ENCODE measurements at regions not wholly inside any gene's neighbourhood (a gene's known extent, or its start where the extent isn't known, plus 50 kb on each side); places are given as distances from the start of the nearest gene placed in this dataset.

DNA sequence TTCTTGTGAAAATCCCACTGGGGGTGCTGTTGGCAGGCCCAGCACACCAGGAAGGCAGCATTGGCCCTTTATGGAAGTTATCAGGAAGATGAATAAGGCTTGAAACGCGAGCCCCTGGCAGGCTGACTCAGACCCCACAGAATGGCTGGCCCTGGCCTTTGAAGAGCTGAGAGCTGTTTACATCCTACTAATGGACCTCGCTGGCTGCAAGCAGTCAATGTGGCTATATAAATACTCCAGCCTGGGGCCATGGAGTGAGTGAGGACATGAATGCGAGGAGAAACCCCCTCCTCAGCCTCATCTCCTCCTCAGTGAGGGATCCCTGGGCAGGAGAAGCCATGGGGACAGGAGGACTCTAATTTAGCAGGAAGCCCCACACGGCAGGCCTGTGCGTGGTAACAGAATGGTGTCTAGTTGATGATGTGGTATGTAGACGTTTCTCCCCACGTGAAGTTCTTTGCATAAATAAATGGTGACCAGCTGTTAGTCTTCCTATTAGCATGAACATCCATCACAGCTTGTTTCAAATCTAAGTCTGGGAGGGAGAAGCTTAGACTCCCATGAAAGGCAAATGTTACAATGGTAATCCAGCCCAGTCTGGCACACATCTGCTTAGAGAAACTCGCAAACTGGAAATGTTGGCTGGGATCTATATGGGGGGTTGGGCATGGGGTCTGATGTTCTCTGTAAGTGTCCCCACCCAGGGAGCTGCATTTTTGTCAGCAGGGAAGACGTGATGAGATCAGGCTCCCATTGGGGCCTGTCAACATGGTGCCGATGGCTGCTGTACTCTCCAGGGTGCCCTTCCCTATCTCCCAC lies 175.1 kb upstream of the PITX1 start:
- POLR2A ChIA-PET: no interaction called here
- CTCF ChIA-PET: interaction anchor here (0.8 kb wide), 1 partner anchor 19 kb away, joined by 3 read pairs; no protein-coding TSS in a partner anchor

DNA sequence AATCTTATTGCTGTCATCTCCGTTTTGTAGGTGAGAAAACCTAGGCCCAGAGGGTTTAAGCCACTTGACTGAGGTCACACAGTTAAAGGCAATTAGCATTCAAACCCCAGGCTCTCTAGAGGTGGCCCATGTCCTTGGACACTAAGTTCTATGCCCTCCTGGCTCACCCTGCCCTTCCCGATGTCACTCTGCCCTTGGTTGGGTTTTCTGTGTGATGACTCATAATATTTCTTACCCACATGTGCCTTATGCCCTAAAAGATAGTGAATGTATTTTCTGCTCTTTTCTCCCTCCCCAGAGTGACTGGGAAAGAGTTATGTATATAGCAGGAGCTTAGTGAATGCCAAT lies 174.5 kb upstream of the PITX1 start:
- CTCF ChIA-PET: no interaction called here
- POLR2A ChIA-PET: no interaction called here

- ChIA-PET POLR2A (no interaction called here), CTCF (no interaction called here)
Observed at GRCh38 chr5:135207866-135208265, 173.8 kb upstream of the PITX1 start.

DNA sequence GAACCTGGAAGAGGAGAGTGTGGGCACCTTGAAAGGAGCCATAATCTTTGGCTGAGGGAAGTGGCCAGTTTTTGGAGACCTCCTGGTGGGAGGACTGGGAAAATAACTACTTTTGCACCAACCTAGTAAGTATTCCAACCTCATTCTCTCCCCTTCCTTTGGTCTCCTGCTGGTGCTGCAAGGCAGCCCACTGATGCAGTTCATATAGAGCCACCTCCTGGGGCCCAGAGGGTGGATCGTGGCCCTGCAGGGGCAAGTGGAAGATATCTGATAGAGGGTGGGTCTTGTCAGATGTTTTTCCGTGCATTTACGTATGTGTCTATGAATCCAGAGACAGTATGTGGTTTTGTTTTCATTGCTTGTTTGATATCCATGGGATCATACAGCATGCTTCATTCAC lies 172.8 kb upstream of the PITX1 start:
- ChIA-PET CTCF (no interaction called here), POLR2A (no interaction called here)

DNA sequence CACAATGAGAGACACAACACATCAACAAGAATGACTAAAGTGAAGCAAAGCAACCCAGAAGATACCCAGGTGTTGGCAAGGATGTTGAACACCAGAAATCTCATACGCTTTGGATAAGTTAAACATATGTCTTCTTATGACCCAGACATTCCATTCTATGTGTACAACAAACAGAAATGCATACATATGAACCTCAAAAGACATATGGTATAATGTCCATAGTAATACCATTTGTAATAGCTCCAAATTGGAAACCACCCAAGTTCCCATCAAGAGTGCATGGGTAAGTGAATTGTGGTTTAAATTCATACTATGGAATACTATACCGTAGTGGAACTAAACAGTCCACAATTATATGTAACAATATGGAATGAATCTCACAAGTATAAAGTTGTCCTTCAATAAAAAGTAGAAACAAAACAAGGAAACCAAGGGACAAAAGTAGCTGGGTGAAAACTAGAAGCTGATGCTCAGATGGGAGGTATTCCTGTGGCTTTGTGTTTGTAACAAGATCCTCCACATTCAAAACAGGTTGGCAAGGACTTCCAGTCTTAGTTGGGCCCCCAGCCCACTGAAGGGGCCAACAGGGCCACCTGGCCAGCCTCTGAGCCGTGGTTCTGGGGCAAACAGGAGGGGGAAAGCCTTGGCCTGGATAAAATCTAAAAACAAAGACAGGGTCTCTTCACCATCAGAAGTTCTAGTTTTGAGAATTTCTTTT lies 171.8 kb upstream of the PITX1 start:
- POLR2A ChIA-PET: no interaction called here
- CTCF ChIA-PET: no interaction called here

GRCh38 chr5:135204151-135204600 lies 170.1 kb upstream of the PITX1 start:
- CTCF ChIA-PET: interaction anchor here (1.3 kb wide), 1 partner anchor 12 kb away, joined by 3 read pairs; no protein-coding TSS in a partner anchor
- POLR2A ChIA-PET: no interaction called here

DNA sequence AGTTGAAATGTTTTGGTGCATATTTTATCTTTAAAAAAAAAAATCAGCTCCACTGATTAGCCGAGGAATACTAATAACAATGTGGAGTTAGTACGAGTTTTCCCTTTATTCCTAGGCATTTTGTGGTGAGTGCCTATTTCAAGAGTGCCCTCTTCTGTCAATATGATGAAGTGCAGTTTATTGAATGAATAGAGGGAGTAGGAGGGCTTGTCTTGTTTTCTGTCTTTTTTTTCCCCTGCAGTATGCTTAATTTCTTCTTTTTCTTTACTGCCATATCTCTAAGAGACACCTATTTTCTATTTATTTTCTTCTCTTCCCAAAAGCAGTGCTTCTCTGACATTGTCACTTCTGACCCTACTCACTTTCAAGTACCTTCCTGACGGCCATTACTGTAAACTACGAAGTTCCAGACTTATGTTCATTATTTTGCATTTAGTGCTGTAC lies 169.6 kb upstream of the PITX1 start:
- POLR2A ChIA-PET: no interaction called here
- CTCF ChIA-PET: interaction anchor here (1.3 kb wide), 1 partner anchor 11 kb away, joined by 3 read pairs; no protein-coding TSS in a partner anchor

DNA sequence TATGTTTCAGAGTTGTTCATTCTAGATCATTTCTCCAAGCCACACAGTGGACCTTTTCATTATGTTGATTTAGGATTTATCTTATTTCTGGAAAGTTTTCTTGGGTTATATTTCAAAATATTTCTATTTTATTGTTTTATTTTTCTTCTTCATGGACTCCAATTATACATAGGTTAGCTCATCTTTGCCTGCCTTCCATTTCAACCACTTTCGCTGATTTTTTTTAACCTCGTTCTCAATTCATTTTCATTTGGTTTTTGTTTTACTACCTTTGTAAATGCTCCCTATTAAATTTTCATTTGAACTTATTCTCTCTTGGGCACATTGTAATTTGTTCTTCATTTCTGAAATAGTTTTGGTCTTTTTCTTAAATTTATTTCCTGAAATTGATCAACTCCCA lies 169.0 kb upstream of the PITX1 start:
- ChIA-PET POLR2A (no interaction called here), CTCF (interaction anchor here (1.6 kb wide), 1 partner anchor 11 kb away, joined by 8 read pairs; no protein-coding TSS in a partner anchor)

- CTCF ChIA-PET: no interaction called here
Observed at GRCh38 chr5:135199919-135200318, 165.9 kb upstream of the PITX1 start.

GRCh38 chr5:135196483-135196882 lies 162.5 kb upstream of the PITX1 start:
- ChIA-PET POLR2A (no interaction called here), CTCF (no interaction called here)

More at GRCh38 chr5:135199919-135200318, 165.9 kb upstream of the PITX1 start:
- POLR2A ChIA-PET: no interaction called here

GRCh38 chr5:135195270-135195608 lies 161.2 kb upstream of the PITX1 start:
- ChIA-PET POLR2A (no interaction called here), CTCF (no interaction called here)

DNA sequence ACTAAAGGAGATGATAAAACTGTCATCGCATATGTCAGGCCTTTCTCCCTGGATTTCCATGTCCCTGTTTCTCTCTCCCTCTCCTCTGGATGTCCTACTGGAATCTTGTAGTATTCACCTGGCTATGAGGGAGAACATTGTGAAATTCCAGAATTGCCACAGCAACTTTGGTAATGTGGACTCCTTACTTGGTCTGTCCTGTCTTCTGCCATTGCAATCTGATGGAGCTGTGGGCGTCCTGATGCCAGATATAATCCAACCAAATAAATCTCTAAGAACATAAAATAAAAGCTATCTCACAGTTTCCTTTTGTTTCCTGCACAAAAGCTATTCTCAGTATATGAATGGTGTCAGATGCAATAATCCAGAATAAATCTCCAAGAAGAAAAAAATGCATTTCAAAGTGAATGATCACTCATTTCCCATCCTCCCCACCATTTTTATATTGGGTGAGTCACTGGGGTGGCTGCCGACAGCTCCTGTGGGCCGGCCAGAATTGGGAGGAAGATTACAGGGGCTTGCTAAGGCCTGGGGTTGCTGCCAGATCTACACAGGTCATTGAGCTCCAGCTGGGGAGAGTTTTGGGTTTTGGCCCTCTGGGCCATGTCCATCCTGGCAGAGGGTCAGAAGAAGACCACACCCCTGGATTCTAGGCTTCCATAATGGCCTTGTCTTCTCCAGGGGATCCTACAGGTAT lies 160.7 kb upstream of the PITX1 start:
- ChIA-PET POLR2A (no interaction called here), CTCF (no interaction called here)

DNA sequence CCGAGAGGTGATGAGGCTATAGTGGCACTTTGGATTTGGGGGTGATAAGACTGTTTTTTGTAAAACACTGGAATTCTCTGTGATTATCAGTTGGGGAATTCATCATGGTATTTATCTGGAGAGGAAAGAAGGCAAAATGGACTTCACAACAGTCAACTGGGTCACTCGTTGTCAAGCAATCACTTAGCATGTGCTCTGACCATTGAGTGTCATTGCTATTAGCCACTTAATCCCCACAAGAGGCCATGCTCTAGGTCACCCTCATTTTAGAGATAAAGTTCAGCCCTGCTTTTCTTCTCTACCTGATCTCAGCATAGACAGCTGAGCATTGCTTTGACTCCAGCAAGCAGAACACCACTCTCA lies 160.1 kb upstream of the PITX1 start:
- ChIA-PET CTCF (no interaction called here), POLR2A (no interaction called here)

DNA sequence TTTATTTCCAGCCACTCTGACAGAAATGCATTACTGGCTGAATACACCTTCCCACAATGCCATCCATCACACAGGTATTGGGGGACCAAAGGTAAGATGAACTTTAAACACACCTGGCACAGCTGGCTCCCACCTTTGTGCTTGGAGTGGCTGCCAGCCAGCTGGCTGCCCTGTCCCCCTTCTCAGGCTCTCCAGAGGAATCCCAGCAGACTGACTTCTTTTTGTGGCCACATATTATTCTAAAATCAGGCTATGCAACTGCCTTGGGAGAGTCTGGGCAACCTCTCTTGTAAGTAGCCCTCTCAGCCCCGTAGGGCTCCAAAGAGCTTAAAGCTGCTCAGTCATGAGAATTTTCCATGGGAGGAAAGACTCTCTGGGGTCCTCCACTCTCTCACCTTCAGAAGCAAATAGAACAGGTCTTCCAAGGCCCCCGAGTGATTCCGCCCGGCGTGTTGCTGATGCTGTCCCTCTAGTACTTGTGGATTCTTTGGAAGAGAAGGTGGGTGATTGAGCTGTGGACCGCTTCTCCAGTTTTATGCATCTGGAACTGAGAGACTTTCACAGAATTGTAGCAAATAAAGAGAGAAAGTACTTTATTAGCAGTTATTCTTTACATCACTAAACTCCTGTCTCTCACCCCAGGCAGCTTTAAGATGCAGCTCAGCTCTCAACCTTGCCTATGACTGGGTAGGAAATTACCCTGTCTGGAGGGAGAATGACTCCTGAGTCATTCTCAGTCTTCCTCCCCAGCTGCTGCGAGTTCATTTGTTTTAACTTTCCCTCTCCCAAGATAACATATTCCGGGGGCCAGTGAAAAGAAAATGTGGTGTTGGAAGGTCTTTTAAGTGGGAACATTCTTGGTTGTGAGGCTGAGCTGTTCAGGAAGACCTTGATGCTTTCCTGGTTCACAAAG lies 159.4 kb upstream of the PITX1 start:
- CTCF ChIA-PET: no interaction called here
- POLR2A ChIA-PET: no interaction called here

DNA sequence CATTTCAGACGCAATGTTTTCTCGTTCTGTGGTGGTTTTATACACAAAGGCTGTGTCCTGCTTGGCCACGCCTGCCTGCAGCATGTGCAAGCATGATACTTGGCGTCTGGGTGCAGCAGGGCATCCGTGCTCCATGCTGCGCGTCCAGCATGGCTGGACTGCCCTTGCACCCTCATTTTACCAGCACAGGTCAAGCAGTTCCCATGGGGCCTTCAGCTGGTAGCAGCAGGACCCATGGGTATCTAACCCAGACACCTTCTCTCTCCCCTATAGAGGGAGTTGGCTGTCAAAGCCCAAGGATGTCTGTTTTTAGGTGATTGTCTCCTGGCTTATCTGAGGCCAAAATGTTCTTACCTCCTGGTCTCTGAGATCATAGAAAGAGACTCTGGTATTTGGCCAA lies 158.3 kb upstream of the PITX1 start:
- ChIA-PET POLR2A (no interaction called here), CTCF (interaction anchor here (0.7 to 2.2 kb wide), 2 partner anchors 10 to 12 kb away, joined by 3 to 8 read pairs; no protein-coding TSS in a partner anchor)

- ChIA-PET CTCF (interaction anchor here (0.7 to 2.2 kb wide), 3 partner anchors 10 to 319 kb away, joined by 3 to 8 read pairs (median 5); no protein-coding TSS in a partner anchor), POLR2A (no interaction called here)
Observed at GRCh38 chr5:135191084-135191826, 157.2 kb upstream of the PITX1 start.

GRCh38 chr5:135190416-135191083 lies 156.5 kb upstream of the PITX1 start:
- POLR2A ChIA-PET: no interaction called here
- CTCF ChIA-PET: interaction anchor here (1.1 to 2.2 kb wide), 3 partner anchors 9 to 19 kb away, joined by 3 to 8 read pairs (median 5); no protein-coding TSS in a partner anchor

DNA sequence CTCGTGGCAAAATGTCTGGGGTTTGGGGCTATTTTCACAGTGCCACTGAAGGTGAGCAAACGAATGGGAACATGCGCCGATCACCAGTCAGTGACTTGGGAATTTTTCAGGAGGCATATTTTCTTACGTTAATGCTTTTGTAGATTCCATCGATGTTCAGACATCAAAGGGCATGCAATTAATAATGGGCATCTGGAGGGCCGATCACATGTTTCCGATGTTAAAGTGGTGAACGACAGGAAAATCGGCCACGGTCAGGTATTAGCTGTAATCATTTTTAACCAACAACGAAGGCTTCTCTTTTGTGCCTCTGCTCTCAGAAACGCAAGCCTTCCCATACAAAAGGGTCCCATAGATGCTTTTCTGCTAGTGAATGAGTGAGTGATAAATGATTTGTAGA lies 155.0 kb upstream of the PITX1 start:
- CTCF ChIA-PET: no interaction called here
- POLR2A ChIA-PET: no interaction called here

Measured in activated CD8-positive, alpha-beta memory T cell treated with anti-CD3 and anti-CD28 coated beads for 36 hours (primary cell).